Epithelial cell of esophagus (primary cell): ENCODE measurements at regions not wholly inside any gene's neighbourhood (a gene's known extent, or its start where the extent isn't known, plus 50 kb on each side); places are given as distances from the start of the nearest gene placed in this dataset.

ENCODE experiments used
- DNase-seq: peaks from one replicate; pipeline ENCODE4 v3.0.0; 2010; ENCODE audit warnings: low read depth
- H3K4me3 ChIP-seq: 2 replicates; pipeline ENCODE4 v1.5.1; 2011; ENCODE audit warnings: mild to moderate bottlenecking, low read length, control low read depth
- CTCF ChIP-seq: IDR thresholded peaks from 2 replicates; pipeline ENCODE4 v1.5.1; 2011; ENCODE audit warnings: low read depth, mild to moderate bottlenecking, low read length, control low read depth, inconsistent platforms; ENCODE audit not compliant: insufficient read depth; ENCODE audit errors: missing control alignments

- no peak overlapping the region for H3K4me3 ChIP-seq
- no peak for TF ChIP-seq CTCF
- no peak for DNase-seq
Measured at GRCh38 chr14:62308316-62308715, 546.1 kb downstream of the SNAPC1 start.

DNA sequence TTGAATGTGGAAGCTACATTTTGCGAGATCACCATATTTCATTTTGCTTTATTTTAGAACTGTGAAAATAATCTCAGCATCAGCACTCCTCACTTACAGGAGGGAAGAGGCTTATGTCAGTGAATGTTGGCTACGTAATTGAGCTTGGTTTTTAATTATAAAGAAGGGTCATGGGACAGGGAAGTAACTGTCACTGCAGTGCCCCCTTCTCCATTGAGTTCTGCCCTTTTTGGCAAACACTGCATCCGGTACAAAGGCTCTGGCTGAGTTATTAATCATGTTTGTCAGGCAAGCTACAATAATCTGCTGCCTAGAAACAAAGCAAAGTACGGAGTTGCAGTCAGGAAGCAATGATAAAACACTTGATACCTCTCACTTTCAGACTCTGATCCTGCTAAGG lies 546.7 kb downstream of the SNAPC1 start:
- no peak for DNase-seq
- no peak for TF ChIP-seq CTCF
- no peak overlapping the region for H3K4me3 ChIP-seq

- H3K4me3 ChIP-seq: no peak overlapping the region
- TF ChIP-seq CTCF: no peak
- no peak for DNase-seq
Measured at GRCh38 chr14:62313212-62313611, 551.0 kb downstream of the SNAPC1 start.

DNA sequence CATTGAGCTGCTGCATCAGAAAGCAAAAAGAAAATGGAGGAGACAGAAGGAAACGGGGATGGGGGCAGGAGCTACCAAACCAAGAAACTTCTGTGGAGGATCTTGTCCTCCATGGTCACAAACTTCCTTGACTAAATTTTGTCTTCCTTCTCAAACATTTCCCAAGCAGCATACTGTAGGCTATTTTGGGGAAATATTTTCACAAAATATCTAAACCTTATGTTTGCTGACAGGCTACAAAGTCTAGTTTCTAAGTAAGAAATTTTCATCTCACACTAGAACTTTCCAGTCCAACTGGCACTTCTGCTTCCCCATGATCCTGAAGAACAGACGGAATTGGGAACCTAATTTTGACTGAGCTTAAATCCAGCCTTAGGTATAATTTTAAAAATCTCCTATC lies 552.0 kb downstream of the SNAPC1 start:
- TF ChIP-seq CTCF: no peak
- H3K4me3 ChIP-seq: no peak overlapping the region
- DNase-seq: no peak

- no peak overlapping the region for H3K4me3 ChIP-seq
- no peak for TF ChIP-seq CTCF
- no peak for DNase-seq
Measured at GRCh38 chr14:62314871-62315270, 552.7 kb downstream of the SNAPC1 start.

DNA sequence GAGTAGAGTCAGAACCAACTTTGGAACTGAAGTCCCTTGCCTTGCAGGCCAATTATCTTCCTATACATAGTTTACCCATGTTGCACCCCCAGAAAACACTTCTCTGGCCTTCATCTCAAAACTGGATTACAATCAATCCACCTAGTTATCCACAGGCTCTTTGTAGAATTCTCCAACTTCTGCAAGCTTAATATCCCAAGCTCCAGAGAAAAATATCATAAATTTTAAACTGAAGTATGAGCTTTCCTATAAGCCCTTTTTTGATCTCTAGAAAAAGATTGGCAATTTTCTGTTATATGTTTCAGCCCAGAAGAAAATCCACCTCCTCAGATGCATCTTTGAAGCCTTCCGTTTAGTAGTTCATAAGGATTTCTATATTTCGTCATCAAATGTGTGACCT lies 553.4 kb downstream of the SNAPC1 start:
- no peak for TF ChIP-seq CTCF
- no peak overlapping the region for H3K4me3 ChIP-seq
- DNase-seq: no peak

- no peak overlapping the region for H3K4me3 ChIP-seq
- no peak for DNase-seq
- TF ChIP-seq CTCF: no peak
Measured at GRCh38 chr14:62322216-62322615, 560.0 kb downstream of the SNAPC1 start.
